SU-DHL-6 (cell line): ENCODE measurements at regions not wholly inside any gene's neighbourhood (a gene's known extent, or its start where the extent isn't known, plus 50 kb on each side); places are given as distances from the start of the nearest gene placed in this dataset.

Source experiments
- H2AFZ ChIP-seq: fragments of 200-600 bp; sonication (generic); 2 replicates; pipeline ENCODE4 v1.6.1; 2014; ENCODE audit warnings: low read depth, mild to moderate bottlenecking, moderate library complexity, mixed read lengths, antibody characterized with exemption, low read length; ENCODE audit not compliant: severe bottlenecking
- H3F3A ChIP-seq: fragments of 200-600 bp; shearing (Covaris generic); 2 replicates; pipeline ENCODE4 v1.6.0; 2016; ENCODE audit warnings: antibody characterized with exemption, mild to moderate bottlenecking; ENCODE audit not compliant: insufficient read depth
- H3K27ac ChIP-seq: fragments of 200-600 bp; sonication (generic); 2 replicates; pipeline ENCODE4 v1.5.1; 2016; ENCODE audit warnings: low read depth, mild to moderate bottlenecking, low read length, moderate library complexity, mixed read lengths
- H3K27me3 ChIP-seq: fragments of 200-600 bp; sonication (generic), shearing (Covaris generic); 2 replicates; pipeline ENCODE4 v1.6.0; 2014; ENCODE audit warnings: mild to moderate bottlenecking, low read length
- H3K36me3 ChIP-seq: fragments of 200-600 bp; sonication (generic); 2 replicates; pipeline ENCODE4 v1.6.1; 2014; ENCODE audit warnings: mild to moderate bottlenecking, low read length, mixed read lengths
- H3K4me2 ChIP-seq: fragments of 300-600, 200-600 bp; shearing (Covaris generic), sonication (generic); 2 replicates; pipeline ENCODE4 v1.6.0; 2014; ENCODE audit warnings: low read length, low read depth, mild to moderate bottlenecking; ENCODE audit not compliant: poor library complexity, severe bottlenecking
- H3K4me3 ChIP-seq: fragments of 200-600 bp; sonication (generic); 2 replicates; pipeline ENCODE4 v1.5.1; 2014; ENCODE audit warnings: antibody characterized with exemption, low read length, mild to moderate bottlenecking, mixed read lengths; ENCODE audit not compliant: insufficient read depth, poor library complexity, severe bottlenecking
- H3K79me2 ChIP-seq: fragments of 200-600 bp; sonication (generic); 2 replicates; pipeline ENCODE4 v1.6.1; 2014; ENCODE audit warnings: mild to moderate bottlenecking, low read length, moderate library complexity; ENCODE audit not compliant: insufficient read depth
- H3K9ac ChIP-seq: fragments of 200-600 bp; sonication (generic); 2 replicates; pipeline ENCODE4 v1.7.0; 2014; ENCODE audit warnings: mild to moderate bottlenecking, low read length
- H3K9me2 ChIP-seq: fragments of 200-600 bp; sonication (generic); replicated peaks from 2 replicates; pipeline ENCODE4 v1.6.1; 2014; ENCODE audit warnings: low read length; ENCODE audit not compliant: insufficient read depth
- H3K9me3 ChIP-seq: fragments of 200-600 bp; sonication (generic); 2 replicates; pipeline ENCODE4 v1.6.1; 2014; ENCODE audit warnings: low read length, mixed read lengths; ENCODE audit not compliant: insufficient read depth
- H4K20me1 ChIP-seq: fragments of 200-600 bp; sonication (generic); 2 replicates; pipeline ENCODE4 v1.6.1; 2014; ENCODE audit warnings: low read depth, mild to moderate bottlenecking, antibody characterized with exemption, low read length, moderate library complexity, mixed read lengths
- CTCF ChIP-seq: fragments of 200-600 bp; sonication (generic); IDR thresholded peaks from one replicate; pipeline ENCODE4 v1.5.1; 2017; ENCODE audit warnings: antibody characterized with exemption, mild to moderate bottlenecking, low read length, moderate library complexity; ENCODE audit not compliant: insufficient read depth, poor library complexity, severe bottlenecking
- EZH2phosphoT487 ChIP-seq: fragments of 200-600 bp; sonication (generic), shearing (Covaris generic); conservative IDR thresholded peaks from 2 replicates; pipeline ENCODE4 v1.6.1; 2018; ENCODE audit warnings: mild to moderate bottlenecking, antibody characterized with exemption, low read length, moderate library complexity, mixed read lengths

DNA sequence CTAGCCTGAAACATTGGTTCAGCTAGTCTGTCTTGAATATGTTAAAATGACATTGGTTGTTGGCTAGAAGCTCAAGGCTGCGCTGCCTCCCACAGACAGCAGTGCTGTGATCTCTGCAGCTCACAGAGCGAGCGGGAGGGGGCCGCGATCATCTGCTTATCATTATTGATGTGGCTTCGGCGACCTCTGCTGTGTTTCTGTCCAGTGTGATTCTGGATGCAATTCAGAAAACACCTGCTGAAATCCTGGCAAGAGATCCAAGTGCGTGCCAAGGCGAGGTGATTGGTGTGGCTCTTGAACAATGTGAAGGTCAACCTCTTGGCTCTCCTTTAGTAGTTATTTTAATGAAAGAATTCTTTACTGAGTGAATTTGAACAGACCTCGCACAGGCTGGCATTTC lies 142.3 kb upstream of the SASH1 start:
- Histone ChIP-seq H4K20me1 (no peaks in the 10 kb centered on the region), H3K9me3 (no peaks in the 10 kb centered on the region), H3K4me2 (no peak overlapping the region), H3K79me2 (no peaks in the 10 kb centered on the region), H3K27ac (no peak overlapping the region), H2AFZ (no peak overlapping the region), H3K4me3 (no peak overlapping the region), H3F3A (no peaks in the 10 kb centered on the region), H3K9ac (no peak overlapping the region), H3K27me3 (no peaks in the 10 kb centered on the region), H3K36me3 (no peaks in the 10 kb centered on the region), H3K9me2 (no peaks in the 10 kb centered on the region)
- TF ChIP-seq EZH2phosphoT487 (no peak), CTCF (no peak)

DNA sequence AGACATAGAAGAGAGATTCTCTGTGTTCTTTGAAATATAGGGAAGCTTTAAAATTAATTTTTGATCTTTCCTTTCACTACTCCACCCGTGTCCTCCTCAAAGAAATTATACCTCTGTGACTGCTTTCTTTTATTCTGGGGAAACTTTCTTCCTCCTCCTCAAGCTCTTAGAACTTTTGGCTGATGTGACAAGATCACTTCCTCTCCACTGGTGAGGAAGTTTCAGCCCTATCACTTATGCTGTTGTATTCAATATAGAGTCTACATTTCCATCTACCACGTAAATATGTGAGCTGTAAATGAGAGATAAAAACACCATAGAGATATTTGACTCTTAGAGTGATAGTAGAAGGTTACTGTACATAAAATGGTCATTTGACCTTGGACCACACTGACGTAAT lies 141.9 kb upstream of the SASH1 start:
- no peak overlapping the region for H3K4me3 ChIP-seq
- H3K9me3 ChIP-seq, result no peaks in the 10 kb centered on the region
- no peaks in the 10 kb centered on the region for H3K36me3 ChIP-seq
- H3K4me2 ChIP-seq, result no peak overlapping the region
- no peaks in the 10 kb centered on the region for H4K20me1 ChIP-seq
- H3F3A ChIP-seq, result no peaks in the 10 kb centered on the region
- H3K9ac ChIP-seq, result no peak overlapping the region
- no peaks in the 10 kb centered on the region for H3K27me3 ChIP-seq
- TF ChIP-seq EZH2phosphoT487 (no peak), CTCF (no peak)
- H3K9me2 ChIP-seq, result no peaks in the 10 kb centered on the region
- no peak overlapping the region for H3K27ac ChIP-seq
- H3K79me2 ChIP-seq, result no peaks in the 10 kb centered on the region
- no peak overlapping the region for H2AFZ ChIP-seq

DNA sequence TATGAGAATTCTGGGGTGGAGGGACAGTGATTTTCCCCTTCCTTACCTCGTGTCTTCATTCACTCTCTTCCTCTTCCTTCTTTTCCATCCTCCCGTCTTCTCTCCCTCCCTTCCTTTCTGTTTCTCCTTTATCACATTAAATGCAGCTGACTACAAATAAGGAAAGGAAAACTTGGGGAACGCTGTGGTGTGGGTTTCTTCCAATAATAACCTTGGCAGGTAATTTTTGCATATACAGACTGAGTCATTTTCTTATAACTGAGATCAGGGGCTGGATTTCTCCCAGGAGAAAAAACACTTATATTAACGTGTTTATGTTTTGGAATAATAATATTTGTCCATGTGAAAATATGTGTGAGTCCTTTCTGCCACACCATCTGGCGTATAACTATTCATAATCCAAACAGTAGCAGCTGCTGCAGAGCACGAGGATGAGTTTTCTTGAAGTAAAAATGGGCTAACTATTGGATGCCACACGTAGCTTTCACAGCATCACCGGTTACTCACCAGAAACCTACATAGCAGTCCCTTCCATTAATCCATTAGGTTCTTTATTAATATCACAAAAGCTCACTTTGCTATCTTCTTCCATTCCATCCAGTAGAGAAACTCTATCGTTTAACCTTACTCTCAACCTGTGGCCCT lies 139.2 kb upstream of the SASH1 start:
- Histone ChIP-seq H3K4me3 (no peak overlapping the region), H3K9ac (no peak overlapping the region), H3K27ac (no peak overlapping the region), H3K36me3 (no peaks in the 10 kb centered on the region), H3K79me2 (no peaks in the 10 kb centered on the region), H4K20me1 (no peaks in the 10 kb centered on the region), H3K9me3 (no peaks in the 10 kb centered on the region), H2AFZ (no peak overlapping the region), H3K4me2 (no peak overlapping the region), H3F3A (no peaks in the 10 kb centered on the region), H3K27me3 (no peaks in the 10 kb centered on the region), H3K9me2 (no peaks in the 10 kb centered on the region)
- no peak for TF ChIP-seq CTCF
- no peak for TF ChIP-seq EZH2phosphoT487
